DMS79 (cell line): ENCODE measurements at regions not wholly inside any gene's neighbourhood (a gene's known extent, or its start where the extent isn't known, plus 50 kb on each side); places are given as distances from the start of the nearest gene placed in this dataset.
A peak's percentile ranks its signal among the peaks of the same experiment; 100 is the strongest.
"Not testable (repeated sequence)": the region's sequence is repeated elsewhere in the genome, so short reads cannot be mapped to it uniquely, and the experiment has no call there.

Experiments used
- DNase-seq: peaks from one replicate; lab custom pipeline; 2025; lab: John Stamatoyannopoulos, UW

DNA sequence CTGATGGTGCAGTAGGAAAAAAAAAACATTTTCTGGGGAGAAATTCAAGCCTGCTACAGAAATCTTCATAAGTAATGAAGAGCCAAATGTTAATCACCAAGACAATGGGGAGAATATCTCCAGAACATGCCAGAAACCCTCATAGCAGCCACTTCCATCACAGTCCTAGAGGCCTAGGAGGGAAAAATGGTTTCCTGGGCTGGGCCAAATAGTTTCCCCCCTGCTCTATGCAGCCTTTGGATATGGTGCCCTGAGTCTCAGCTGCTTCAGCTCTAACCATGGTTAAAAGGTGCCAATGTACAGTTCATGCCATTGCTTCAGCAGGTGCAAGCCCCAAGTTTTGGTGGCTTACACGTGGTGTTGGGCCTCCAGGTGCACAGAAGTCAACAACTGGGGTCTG lies 113.1 kb downstream of the ZNF648 start:
- DNase-seq = no peak

GRCh38 chr1:181947441-181947840 lies 114.1 kb downstream of the ZNF648 start:
- no peak for DNase-seq

DNA sequence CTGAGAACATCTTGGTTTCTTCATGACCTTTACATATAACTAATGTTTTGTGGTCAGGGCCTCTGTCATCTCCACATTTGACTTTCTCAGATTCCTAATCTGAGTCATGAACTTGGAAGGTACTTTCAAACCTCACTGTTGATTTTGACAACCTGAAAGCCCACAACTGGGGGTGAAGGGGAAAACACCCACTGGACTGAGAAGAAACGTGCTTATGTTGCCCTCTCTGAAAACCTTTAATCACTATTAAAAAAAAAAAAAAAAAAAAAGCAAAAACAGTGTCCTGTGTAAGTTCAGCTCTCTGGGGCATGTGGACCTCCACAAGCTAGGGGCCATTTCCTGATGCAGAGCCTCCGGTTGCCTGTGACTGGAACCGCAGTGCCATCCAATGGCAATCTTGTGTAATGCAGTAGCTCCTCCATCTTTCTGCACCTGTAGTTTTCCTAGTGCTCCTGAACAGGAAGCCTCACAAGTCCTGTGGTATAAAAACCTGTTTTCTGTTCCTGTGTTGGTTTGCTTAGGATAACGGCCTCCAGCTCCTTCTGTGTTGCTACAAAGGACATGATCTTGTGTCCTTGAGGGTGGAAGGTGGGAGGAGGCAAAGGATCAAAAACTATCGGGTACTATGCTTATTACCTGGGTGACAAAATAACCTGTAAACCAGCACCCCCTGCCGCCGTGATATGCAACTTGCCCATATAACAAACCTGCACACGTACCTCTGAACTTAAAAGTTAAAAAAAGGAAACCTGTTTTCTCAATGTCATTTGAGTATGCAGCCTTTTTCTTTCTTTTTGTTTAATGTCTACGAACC lies 124.5 kb downstream of the ZNF648 start:
- peak; percentile 73 for DNase-seq

DNA sequence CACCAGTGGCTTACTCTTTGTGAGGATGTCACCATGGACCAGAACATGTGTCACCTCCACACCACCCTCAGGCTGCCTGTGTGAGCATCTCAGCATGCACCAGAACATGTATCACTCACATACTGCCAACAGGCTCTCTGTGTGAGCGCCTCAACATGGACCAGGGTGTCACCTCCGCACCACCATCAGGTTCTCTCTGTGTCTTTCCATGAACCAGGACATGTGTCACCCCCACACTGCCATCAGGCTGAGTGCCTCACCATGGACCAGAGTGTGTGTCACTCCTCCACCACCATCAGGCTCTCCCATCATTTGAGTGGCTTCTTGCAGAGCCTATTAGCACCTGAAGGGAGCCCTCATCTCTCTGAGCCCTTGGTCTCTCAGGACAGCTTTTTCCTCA lies 125.2 kb downstream of the ZNF648 start:
- DNase-seq = no peak

DNA sequence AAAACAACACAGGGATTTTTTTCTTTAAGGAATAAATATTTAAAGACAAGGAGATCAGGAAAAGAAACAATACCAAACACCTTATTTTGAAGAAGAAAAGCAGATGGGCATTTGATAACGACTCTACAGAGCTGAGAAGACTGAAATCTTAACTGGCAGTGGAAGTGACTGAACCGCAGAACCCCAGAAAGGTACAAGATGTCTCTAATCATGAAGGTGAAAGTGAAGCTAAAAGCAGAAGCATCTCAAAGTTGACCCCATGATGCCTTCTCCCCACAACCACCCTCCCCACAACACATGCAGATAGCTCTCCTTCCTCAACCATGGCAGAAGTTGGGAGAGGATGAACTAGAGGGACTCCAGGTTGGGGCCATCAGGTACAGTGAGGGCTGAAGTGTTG lies 129.6 kb downstream of the ZNF648 start:
- no peak for DNase-seq

DNA sequence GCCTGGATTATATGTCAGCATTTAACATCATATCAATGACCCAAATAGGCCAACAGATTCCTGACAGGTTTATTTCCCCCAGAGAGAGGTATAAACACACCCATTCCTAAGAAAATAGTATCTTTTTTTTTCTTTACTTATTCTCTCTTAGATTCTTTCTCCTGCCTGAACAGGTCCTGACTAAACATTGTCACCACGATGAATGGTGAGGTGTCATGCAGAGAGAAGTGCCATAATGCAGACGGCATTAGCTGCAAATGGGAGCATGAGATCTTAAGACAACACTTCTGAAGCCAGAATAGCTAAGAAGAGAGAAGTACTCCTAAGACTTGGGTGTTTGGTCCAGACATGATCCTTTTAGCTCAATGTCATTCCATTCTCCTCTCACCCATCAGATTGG lies 131.3 kb downstream of the ZNF648 start:
- DNase-seq = no peak

GRCh38 chr1:181926697-181927096 lies 134.8 kb downstream of the ZNF648 start:
- DNase-seq = no peak

DNA sequence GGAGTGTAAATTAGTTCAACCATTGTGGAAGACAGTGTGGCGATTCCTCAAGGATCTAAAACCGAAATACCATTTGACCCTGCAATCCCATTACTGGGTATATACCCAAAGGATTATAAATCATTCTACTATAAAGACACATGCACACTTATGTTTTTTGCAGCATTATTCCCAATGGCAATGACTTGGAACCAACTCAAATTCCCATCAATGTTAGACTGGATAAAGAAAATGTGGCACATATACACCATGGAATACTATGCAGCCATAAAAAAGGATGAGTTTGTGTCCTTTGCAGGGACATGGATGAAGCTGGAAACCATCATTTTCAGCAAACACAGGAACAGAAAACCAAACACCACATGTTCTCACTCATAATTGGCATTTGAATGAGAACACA lies 137.5 kb downstream of the ZNF648 start:
- DNase-seq = not testable (repeated sequence)

GRCh38 chr1:181919542-181919941 lies 142.0 kb downstream of the ZNF648 start:
- DNase-seq = no peak

DNA sequence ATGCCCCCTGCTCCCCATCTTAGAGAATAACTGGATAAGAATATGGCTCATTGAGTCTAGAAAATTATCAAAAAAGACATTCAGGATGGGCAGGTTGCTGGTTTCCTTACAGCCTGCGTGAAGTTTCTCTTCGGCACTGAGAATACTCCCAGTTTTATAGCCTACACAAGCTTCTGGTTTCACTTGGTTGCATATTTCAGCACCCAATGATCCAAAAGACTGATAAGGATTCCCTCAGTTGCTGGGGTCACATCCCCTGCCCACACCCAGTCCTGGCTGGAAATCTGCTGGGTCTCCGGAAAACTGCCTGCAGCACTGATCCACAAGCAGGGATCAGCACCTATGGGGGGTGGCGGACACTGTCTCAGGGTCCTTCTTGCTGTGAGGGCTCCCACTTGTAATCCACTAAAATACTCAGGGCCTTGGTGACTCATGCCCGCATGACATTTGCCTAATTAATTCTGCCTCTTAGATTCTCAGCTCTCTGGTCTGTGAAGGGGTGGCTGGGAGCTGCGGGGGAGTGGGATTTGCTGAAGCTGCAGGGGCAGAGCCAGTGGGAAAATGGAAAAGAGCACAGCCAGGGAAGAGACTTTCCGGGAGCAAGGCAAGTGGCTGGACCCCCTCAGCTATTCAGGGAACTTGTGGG lies 142.5 kb downstream of the ZNF648 start:
- no peak for DNase-seq

- no peak for DNase-seq
Measured at GRCh38 chr1:181911715-181912114, 149.8 kb downstream of the ZNF648 start.

DNA sequence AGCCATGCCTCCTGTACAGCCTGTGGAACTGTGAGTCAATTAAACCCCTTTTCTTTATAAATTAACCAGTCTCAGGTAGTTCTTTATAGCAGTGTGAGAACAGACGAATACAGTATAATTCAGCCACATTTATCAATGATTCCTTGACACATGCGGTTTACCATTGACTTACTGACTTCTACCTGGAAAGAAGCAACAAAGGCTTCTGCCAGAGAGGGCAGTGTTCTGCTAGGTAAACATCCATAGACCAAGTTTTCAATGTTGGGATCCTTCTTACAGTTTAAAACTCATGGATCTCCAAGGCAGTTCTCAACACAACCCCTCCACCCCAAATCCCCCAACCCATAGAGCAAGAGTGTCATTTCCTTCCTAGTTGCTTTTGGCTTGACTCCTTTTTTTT lies 150.6 kb downstream of the ZNF648 start:
- DNase-seq = no peak

DNA sequence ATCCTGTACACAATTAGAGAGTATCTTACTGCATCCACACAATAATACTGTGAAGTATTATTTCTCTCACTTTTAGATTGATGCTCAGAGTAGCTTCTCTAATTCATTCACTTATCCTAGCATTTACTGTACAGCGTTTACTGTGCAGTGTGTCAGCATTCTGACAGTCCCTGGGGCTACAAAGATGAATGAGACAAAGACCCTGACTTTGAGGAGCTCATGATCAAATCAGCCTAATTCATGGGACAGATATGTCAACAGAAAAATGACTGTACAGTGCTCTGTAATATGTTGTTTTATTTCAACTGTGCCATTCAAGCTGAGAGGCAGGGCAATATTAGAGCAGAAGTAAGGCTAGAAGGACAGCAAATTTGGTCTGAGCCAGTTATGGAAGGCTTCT lies 152.5 kb downstream of the ZNF648 start:
- DNase-seq = no peak

GRCh38 chr1:181906631-181907030 lies 154.9 kb downstream of the ZNF648 start:
- no peak for DNase-seq

- no peak for DNase-seq
Measured at GRCh38 chr1:181905944-181906597, 155.4 kb downstream of the ZNF648 start.

DNA sequence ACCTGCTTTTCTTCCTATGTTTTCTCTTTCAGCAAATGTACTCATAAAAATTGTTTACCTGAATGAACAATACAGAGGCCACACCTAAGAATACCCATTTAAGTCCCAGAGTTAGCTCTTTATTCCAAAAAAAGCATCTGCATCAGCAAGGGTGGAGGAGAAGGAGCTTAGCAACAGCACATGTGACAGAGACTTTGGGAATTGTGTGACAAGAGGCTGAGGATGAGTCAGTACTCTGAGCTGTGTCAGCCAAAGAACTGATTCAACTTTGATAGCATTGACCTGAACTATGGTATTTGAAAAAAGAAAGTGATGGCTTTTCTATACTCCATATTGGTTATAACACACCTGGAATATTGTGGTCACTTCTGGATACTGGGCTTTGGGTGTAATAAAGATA lies 162.7 kb downstream of the ZNF648 start:
- no peak for DNase-seq

- no peak for DNase-seq
Measured at GRCh38 chr1:181896824-181897223, 164.7 kb downstream of the ZNF648 start.

- DNase-seq = no peak
Measured at GRCh38 chr1:181894439-181894859, 167.1 kb downstream of the ZNF648 start.

DNA sequence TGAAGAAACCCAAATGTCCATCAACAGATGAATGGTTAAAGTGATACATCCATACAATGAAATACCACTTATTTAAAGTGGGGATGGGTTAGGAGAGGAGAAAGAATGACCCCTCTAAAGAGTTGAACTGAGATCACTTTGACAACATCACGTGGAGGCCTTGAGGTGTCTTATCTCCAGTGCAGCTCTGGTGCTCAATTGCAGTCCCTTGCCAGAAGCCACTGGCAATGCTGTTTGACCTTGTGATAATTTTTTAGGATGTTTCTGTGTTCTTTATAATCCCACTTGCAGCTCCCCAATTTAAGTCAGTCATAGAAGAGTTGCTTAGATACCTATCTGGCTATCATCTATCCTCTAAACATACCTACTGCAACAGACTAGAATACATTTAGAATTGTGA lies 167.6 kb downstream of the ZNF648 start:
- DNase-seq = no peak

DNA sequence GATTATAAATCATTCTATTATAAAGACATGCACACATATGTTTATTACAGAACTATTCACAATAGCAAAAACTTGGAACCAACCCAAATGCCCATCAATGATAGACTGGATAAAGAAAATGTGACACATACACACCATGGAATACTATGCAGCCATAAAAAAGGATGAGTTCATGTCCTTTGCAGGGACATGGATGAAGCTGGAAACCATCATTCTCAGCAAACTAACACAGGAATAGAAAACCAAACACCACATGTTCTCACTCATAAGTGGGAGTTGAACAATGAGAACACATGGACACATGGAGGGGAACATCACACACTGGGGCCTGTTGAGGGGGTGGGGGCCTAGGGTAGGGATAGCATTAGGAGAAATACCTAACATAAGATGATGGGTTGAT lies 168.4 kb downstream of the ZNF648 start:
- not testable (repeated sequence) for DNase-seq

GRCh38 chr1:181872562-181872961 lies 188.9 kb downstream of the ZNF648 start:
- DNase-seq = no peak

DNA sequence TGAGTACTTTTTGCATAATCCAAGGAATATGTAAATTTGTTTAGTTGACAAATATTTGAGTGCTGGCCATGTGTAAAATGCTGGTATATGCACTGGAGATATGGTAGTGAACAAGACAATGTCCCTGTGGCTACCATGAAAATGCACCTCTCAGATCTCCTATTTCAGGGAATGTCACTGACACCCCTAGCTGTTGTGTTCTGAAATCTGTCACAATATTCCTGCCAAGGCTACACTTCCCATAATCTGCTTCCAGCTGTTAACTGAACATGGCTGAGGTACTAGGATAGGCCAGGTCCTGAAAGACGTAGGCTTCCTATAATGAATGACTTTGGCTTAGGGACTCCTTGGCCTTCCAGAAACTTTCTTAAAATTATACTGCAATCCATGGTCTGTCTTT lies 197.8 kb downstream of the ZNF648 start:
- no peak for DNase-seq

DNA sequence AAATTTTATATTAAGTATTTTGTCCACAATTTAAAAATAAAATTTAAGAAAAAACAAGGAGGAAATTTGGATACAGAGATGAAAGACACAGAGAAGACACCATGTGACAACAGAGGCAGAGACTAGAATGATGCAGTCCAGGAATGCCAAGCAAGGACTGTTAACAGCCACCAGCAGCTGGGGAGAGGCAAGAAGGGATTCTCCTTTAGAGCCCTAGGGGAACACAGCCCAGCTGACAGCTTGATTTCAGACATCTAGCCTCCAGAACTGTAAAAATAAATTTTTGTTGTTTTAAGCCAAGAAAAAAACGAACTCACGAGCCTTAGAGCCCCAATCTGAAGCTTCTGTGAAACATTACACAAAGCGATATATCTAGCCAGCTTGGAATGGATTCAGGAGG lies 198.5 kb downstream of the ZNF648 start:
- no peak for DNase-seq
